Cardiac fibroblast (primary cell): ENCODE measurements at regions not wholly inside any gene's neighbourhood (a gene's known extent, or its start where the extent isn't known, plus 50 kb on each side); places are given as distances from the start of the nearest gene placed in this dataset.

ENCODE experiments used
- DNase-seq, 2 donors: peaks; one replicate each; pipeline versions ENCODE4 v3.0.0 to v3.0.0-alpha.2; 2010; ENCODE audit warnings: low read depth in 2 of 2
- H3K4me3 ChIP-seq, 2 donors: replicated peaks in 1 of 2; 1 replicate in 1 of 2; 2 replicates in 1 of 2; pipeline ENCODE4 v1.5.1; 2011; ENCODE audit warnings: low read depth in 2 of 2, low read length in 2 of 2, mild to moderate bottlenecking in 2 of 2, moderate library complexity in 1 of 2
- CTCF ChIP-seq: IDR thresholded peaks from one replicate; pipeline ENCODE4 v1.5.1; 2011; ENCODE audit warnings: low read depth, mild to moderate bottlenecking, low read length, inconsistent platforms

DNA sequence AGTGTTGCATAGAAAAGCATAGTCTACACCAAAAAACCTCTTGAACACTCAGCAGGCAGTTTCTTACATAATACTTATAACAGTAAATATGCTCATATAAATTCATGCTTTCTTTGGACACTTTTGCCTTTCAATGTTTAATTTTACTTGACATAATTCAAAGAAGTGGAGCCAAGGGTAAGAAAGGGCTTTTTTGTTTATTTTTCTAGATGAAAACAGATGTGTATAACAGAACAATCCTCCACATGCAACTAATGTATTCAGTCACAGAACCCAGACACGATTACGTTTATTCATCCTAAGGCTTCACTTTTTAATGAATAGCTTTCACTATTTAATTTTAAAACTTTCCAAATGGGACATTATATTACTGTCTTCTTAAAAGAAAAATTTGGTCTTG is 58.0 kb upstream of the PTPN13 start:
- no peak for DNase-seq
- TF ChIP-seq CTCF = no peak
- no peak overlapping the region for H3K4me3 ChIP-seq

GRCh38 chr4:86542319-86543027 is 51.6 kb upstream of the PTPN13 start:
- H3K4me3 ChIP-seq = no peak overlapping the region
- TF ChIP-seq CTCF = no peak
- no peak for DNase-seq

- DNase-seq = no peak
- no peak overlapping the region for H3K4me3 ChIP-seq
- TF ChIP-seq CTCF = no peak
Measured at GRCh38 chr4:86543080-86543479, 51.0 kb upstream of the PTPN13 start.

DNA sequence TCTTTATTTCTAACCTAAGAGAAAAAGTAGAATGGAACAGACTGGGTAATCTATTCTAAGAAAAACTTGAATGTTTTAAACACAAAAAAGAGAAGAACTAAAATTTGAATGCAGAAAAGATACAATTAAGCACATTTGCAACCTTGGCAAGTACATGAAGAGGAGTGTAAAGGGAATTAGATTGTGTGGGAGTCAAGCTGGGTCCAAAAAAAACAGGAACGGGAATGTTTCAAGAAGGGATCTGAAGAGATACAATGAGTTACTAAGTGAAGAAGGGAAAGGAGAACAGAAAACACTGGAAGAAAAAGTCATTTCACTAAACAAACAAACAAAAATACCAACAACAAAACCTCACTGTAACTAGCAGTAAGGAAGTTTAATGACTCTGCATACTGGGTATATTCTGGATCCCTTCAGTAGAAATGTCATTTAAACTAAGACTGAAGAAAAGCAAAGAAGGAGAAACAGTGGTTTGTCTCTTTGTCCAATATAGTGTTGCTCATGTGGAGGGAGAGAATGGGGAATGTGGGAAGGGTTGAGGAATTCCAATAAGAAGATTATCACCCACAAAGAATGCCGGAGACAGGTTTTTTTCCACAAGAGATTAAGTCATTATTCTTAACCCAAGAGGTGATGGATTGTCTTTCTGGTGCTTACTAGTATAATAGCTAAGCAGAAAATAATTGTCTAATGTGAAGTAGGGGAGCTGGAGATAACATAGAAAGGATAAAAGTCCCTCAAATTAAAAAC is 50.4 kb upstream of the PTPN13 start:
- TF ChIP-seq CTCF = no peak
- no peak overlapping the region for H3K4me3 ChIP-seq
- DNase-seq = peak; percentile 13 to 24

DNA sequence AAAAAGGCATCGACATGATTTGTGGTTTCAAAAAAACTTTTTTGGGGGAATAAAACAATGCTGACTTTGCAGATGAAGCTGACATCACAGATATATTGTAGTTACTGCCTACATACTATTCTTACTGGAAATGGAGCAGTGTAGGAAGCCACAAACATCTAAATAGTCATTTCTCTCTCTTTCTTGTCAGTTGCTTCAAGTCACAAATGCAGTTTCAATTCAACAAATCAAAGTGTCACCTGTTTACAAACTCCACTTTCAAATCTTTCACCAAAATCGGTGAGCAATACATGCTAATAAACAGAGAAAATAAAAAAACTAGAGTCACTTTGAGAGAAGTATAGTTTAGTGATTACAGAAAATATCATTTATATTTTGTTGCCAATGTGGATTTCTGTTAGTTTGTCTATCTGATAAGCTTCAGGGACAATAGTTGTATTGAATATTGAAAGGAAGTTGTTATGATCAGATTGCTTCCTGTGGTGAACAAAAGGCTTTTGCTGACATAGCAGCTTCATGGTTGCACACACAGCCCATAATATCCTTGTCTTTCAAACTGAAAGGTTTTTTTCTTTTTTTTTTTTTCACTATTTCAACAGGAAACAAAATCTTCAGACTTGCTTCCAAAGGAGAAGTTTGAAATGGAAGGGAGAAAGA is 49.7 kb upstream of the PTPN13 start:
- TF ChIP-seq CTCF = no peak
- DNase-seq = peak in 1 of 2 donors; percentile 4
- H3K4me3 ChIP-seq = no peak overlapping the region
